HG03039 (cell line): ENCODE measurements at regions not wholly inside any gene's neighbourhood (a gene's known extent, or its start where the extent isn't known, plus 50 kb on each side); places are given as distances from the start of the nearest gene placed in this dataset.
"Not testable (repeated sequence)": the region's sequence is repeated elsewhere in the genome, so short reads cannot be mapped to it uniquely, and the experiment has no call there.

Experiments
- ATAC-seq: cut with Tn5 transposase; IDR thresholded peaks from one replicate; pipeline ENCODE4 v1.9.1; 2021; ENCODE audit warnings: mild to moderate bottlenecking, moderate library complexity; ENCODE audit not compliant: unreplicated experiment

GRCh38 chr18:34280000-34280399 lies 55.3 kb upstream of the NOL4 start:
- ATAC-seq: no peak

GRCh38 chr18:34280653-34281052 lies 55.9 kb upstream of the NOL4 start:
- no peak for ATAC-seq

- ATAC-seq: no peak
Measured at GRCh38 chr18:34281290-34281689, 56.6 kb upstream of the NOL4 start.

- no peak for ATAC-seq
Measured at GRCh38 chr18:34281722-34282121, 57.0 kb upstream of the NOL4 start.

- no peak for ATAC-seq
Measured at GRCh38 chr18:34283506-34283905, 58.8 kb upstream of the NOL4 start.

GRCh38 chr18:34287825-34288224 lies 63.1 kb upstream of the NOL4 start:
- no peak for ATAC-seq

GRCh38 chr18:34292594-34292993 lies 67.9 kb upstream of the NOL4 start:
- no peak for ATAC-seq

GRCh38 chr18:34297287-34297686 lies 72.6 kb upstream of the NOL4 start:
- no peak for ATAC-seq

- no peak for ATAC-seq
Measured at GRCh38 chr18:34299828-34300227, 75.1 kb upstream of the NOL4 start.

GRCh38 chr18:34311468-34311867 lies 86.8 kb upstream of the NOL4 start:
- ATAC-seq: no peak

- no peak for ATAC-seq
Measured at GRCh38 chr18:34314847-34315246, 90.1 kb upstream of the NOL4 start.

GRCh38 chr18:34315591-34316352 lies 91.1 kb upstream of the NOL4 start:
- ATAC-seq: no peak

- ATAC-seq: no peak
Measured at GRCh38 chr18:34320267-34320666, 95.6 kb upstream of the NOL4 start.

GRCh38 chr18:34321066-34321465 lies 96.4 kb upstream of the NOL4 start:
- peak; percentile 88 for ATAC-seq

- ATAC-seq: peak; percentile 64
Measured at GRCh38 chr18:34322365-34323289, 97.9 kb upstream of the NOL4 start.

GRCh38 chr18:34329840-34330239 lies 105.1 kb upstream of the NOL4 start:
- no peak for ATAC-seq

- ATAC-seq: no peak
Measured at GRCh38 chr18:34330308-34330707, 105.6 kb upstream of the NOL4 start.

GRCh38 chr18:34330907-34331306 lies 106.2 kb upstream of the NOL4 start:
- ATAC-seq: not testable (repeated sequence)

GRCh38 chr18:34331343-34331742 lies 106.6 kb upstream of the NOL4 start:
- ATAC-seq: not testable (repeated sequence)

GRCh38 chr18:34339155-34339554 lies 114.4 kb upstream of the NOL4 start:
- no peak for ATAC-seq

- no peak for ATAC-seq
Measured at GRCh38 chr18:34342960-34343359, 118.2 kb upstream of the NOL4 start.

- no peak for ATAC-seq
Measured at GRCh38 chr18:34345738-34346137, 121.0 kb upstream of the NOL4 start.
